ENCODE measurements at regions not wholly inside any gene's neighbourhood (a gene's known extent, or its start where the extent isn't known, plus 50 kb on each side); places are given as distances from the start of the nearest gene placed in this dataset.

DNA sequence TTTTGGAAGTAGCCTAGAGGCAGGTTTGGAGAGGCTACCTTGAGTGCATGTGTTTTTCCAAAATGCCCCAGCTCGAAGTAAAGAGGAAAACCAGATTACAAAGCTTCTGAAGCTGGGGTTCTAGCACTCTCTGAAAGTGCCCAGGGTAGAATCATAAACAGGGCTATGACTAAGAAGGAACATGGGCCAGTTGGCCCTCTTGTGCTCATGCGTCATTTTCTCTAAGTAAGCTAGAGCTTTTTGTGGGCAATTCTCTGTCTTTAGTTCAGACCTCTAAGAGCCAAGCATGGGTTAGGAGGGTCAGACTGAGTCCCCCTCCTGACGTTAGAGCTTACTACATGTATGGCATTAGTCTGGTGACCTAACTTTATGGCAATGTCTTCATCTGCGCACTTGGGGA is 129.5 kb upstream of the UMPS start:
- Histone ChIP-seq H4K8ac (ENCODE audit: extremely low read depth, insufficient read depth, low read length) (no peak overlapping the region), H3K79me2 (ENCODE audit: control insufficient read depth in 1 of 2, insufficient read depth in 2 of 2, low read length in 2 of 2) (no peaks in the 10 kb centered on the region), H3K14ac (ENCODE audit: insufficient read length) (no peak overlapping the region), H3K4me3 (ENCODE audit: extremely low read depth in 1 of 4, insufficient read depth in 2 of 4, low read depth in 3 of 4, low read length in 4 of 4) (no peak overlapping the region), H2BK12ac (ENCODE audit: low read depth, low read length) (no peak overlapping the region), H4K20me1 (replicated peaks in 1 of 2; ENCODE audit: control insufficient read depth in 1 of 2, insufficient read depth in 2 of 2, low read length in 2 of 2) (no peaks in the 10 kb centered on the region), H3K18ac (ENCODE audit: extremely low read depth, low read length) (no peak overlapping the region), H3K36me3 (ENCODE audit: control insufficient read depth in 2 of 4, insufficient read depth in 4 of 4, low read length in 3 of 4) (no peaks in the 10 kb centered on the region), H3K79me1 (ENCODE audit: low read depth, low read length) (no peaks in the 10 kb centered on the region), H3K56ac (replicated peaks; ENCODE audit: insufficient read length, low read depth, low read length) (no peak overlapping the region), H2BK15ac (ENCODE audit: low read length) (no peak overlapping the region), H2AFZ (ENCODE audit: low read length) (no peak overlapping the region), H3K27me3 (replicated peaks in 1 of 4; ENCODE audit: control insufficient read depth in 3 of 4, extremely low read depth in 1 of 4, insufficient read depth in 3 of 4, low read length in 3 of 4) (no peaks in the 10 kb centered on the region), H3K9ac (replicated peaks in 1 of 4; ENCODE audit: extremely low read depth in 1 of 4, low read depth in 3 of 4, low read length in 3 of 4) (no peak overlapping the region), H3K23ac (ENCODE audit: insufficient read length) (no peak overlapping the region), H3K4me1 (replicated peaks in 1 of 4; ENCODE audit: control insufficient read depth in 3 of 4, insufficient read depth in 4 of 4, low read length in 3 of 4) (no peaks in the 10 kb centered on the region), H2BK5ac (ENCODE audit: low read depth, low read length) (no peak overlapping the region), H3K9me3 (ENCODE audit: insufficient read depth in 2 of 2, low read depth in 1 of 2, low read length in 1 of 2) (no peaks in the 10 kb centered on the region), H2AK5ac (ENCODE audit: low read depth, low read length) (no peak overlapping the region), H2BK20ac (ENCODE audit: low read length) (no peak overlapping the region), H2BK120ac (replicated peaks; ENCODE audit: low read depth, low read length) (no peak overlapping the region), H4K91ac (replicated peaks; ENCODE audit: insufficient read length, low read length) (no peak overlapping the region), H3K4me2 (ENCODE audit: insufficient read depth in 1 of 2, low read depth in 2 of 2, low read length in 2 of 2) (no peak overlapping the region), H4K5ac (ENCODE audit: insufficient read length, low read depth, low read length) (no peak overlapping the region), H3K27ac (ENCODE audit: low read depth, low read length) (no peak overlapping the region), H3K4ac (replicated peaks; ENCODE audit: insufficient read length, low read depth, low read length) (no peak overlapping the region), H3K23me2 (ENCODE audit: low read depth, low read length) (no peaks in the 10 kb centered on the region; the same call in 1 of the 2 replicates)
- TF ChIP-seq YY1 (IDR thresholded peaks at IDR 0.05; ENCODE audit: low read depth, low read length): no peak
- 94% methylated on average over 4 of the region's 4 CpGs; no CpG with 5 or more reads in 1 of the 2 experiments for WGBS, 2 experiments (ENCODE audit: extremely low coverage in 1 of 2, insufficient coverage in 1 of 2, insufficient read length in 1 of 2, insufficient replicate concordance in 2 of 2, low coverage in 1 of 2, low lambda C conversion rate in 2 of 2, missing lambda C conversion rate in 1 of 2)
- no peak for FAIRE-seq
- POLR2A ChIA-PET (ENCODE audit: partially characterized antibody): no interaction called here
- DNase-seq (ENCODE audit: low read depth in 1 of 2, low spot score in 2 of 2): no peak
- CTCF ChIA-PET (ENCODE audit: partially characterized antibody): interaction anchor here (0.7 to 1.3 kb wide), 4 partner anchors 17 to 35 kb away, joined by 3 to 7 read pairs (median 4); no protein-coding TSS in a partner anchor
